ENCODE measurements at regions not wholly inside any gene's neighbourhood (a gene's known extent, or its start where the extent isn't known, plus 50 kb on each side); places are given as distances from the start of the nearest gene placed in this dataset.

DNA sequence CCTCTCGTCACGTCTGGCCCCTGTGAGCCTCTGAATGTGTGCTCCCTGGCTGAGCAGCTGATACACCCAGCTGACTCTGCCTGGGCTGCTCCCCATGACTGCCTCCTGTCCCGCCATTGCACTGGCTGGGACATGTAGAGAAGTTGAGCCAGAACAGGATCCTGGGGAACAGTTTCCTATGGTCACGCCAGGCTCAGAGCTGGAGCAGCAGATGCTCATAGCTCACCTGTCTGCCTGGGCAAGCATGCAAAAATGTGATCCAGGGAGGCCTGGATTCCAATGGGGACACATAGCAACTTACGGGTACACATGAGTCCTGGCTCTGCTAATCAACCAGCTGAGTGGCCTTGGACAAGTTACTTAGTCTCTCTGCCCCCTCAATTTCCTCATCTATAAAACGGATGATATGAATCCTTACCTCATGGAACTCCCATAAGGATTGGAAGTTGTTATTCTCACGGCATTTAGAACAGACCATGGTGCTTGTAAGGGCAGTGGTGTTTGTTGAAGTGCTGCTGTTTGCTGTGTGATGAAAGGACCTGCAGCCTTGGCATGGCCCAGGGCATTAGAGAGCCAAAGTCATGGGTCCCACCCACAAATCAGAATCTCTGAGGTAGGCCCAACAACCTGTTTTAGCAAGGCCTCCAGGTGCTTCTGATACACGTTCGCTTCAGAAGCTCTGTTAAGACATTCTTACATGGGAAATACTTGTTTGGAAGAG lies 150.3 kb upstream of the VANGL1 start:
- DNase-seq = no peak

DNA sequence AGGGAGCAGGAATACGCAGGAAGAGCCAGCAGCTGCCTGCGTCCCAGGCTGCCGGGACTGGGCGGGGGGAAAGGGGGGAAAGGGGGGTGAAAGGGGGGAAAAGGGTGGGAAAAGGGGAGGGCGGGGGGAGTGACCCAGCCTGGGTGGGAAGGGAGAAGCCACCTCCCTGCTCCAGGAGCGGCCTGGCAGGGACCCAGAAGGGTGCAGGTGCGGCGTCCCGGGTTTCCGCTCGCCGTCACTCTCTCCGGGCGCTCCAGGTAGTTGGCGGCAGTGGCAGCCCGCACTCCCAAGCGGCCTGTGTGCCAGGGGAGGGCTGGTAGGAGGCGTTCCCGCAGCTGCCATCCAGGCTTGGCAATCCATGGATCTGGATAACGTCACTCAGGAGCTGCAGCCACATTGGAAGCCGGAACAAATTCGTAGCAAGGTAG lies 141.0 kb upstream of the NGF start:
- no peak for DNase-seq

DNA sequence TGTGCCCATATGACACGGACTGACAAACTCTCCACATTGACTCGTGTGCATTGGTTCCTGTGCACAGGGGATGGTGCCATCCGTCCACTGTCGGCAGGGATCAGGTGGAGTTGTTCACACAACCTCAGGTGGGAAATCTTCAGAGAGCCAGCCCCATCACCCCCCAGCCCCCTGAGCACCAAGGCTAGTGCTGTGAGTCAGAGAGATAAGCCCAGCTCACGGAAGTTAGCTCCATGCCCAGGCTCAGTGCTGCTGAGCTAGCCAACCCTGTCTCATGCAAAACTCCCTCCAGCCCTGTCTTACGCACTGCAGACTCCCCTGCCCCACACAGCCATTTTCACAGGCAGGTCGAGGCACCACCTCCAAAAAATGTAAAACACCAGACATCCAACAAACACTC lies 139.0 kb upstream of the NGF start:
- DNase-seq = no peak

DNA sequence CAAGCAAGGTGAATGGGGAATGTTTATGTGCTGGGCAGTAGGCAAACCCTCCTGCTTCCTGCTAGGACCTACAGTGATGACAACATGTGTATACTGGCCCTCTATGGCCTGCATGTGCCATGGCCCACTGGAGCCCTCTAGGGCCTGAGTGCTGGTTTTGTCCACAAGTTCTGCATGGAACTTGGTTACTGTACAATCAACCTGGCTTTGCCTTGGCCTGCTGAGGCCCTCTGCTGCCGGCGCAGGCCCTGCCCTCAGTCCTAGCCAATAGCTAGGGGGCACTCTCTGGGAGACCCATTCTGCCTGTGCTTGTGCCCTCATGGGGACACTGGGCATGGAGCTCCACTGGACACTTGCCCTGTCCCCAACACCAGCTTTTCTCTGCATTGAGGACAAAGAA lies 138.6 kb upstream of the NGF start:
- no peak for DNase-seq

DNA sequence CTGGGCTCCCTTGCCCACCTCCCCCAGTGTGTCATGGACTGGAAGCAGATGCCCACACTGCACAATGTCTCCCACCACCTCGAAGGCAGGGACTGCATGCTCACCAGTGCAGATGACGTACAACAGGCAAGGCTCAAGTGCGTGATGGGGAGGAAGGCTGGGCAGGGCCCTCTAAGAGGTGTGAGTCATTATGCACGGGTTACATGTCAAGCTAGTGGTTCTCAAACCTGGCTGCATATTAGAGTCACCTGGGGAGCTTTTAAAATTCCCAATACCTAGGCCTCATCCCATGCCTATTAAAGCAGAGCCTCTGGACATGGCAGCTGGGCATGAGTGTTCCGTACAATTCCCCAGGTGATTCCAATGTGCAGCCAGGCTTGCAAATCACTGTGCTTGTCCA lies 137.9 kb upstream of the NGF start:
- no peak for DNase-seq

DNA sequence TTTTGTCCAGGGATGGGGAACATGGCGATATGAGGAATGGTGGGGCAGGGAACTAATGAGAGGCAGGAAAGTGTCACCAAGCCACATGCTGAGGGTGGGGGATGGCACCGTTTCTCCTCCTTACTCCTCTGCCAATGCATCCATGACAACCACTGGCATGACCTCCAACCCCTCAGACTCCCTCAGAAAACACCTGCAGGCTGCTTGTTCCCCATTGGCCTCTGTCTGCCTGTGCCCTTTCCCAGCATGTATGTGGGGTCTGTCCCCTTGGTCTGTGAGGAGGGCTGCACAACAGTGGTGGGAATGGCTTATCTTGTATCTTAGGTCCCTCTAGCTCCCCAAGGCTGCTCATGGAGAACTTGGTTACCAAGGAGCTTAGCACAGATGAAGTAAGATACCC lies 137.2 kb upstream of the NGF start:
- no peak for DNase-seq

DNA sequence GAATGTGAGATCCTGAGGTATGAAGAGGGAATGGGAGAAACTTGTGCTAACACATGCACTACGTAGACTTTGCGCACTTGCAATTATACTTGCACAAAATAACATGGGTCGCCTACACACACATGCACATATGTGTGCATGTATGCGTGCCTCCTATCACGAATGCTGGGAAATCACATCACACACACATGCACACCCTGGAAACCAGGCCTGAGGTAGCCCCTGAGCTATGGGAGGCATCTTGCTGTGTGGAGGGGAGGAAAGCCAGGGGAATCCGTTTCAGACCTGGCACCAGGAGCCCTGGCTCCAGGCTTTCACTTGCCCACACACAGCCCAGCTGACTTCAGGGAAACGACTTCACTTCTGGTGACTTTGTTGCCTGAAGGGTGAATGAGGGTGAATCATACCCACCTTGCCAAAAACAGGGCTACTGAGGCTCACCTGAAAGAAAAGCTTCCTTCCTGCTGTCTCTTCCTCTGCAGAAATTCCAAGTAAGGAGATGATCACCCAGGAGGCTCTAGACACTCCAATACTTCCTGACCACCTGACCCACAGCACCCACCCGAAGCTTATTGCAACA lies 136.0 kb upstream of the NGF start:
- DNase-seq = no peak

DNA sequence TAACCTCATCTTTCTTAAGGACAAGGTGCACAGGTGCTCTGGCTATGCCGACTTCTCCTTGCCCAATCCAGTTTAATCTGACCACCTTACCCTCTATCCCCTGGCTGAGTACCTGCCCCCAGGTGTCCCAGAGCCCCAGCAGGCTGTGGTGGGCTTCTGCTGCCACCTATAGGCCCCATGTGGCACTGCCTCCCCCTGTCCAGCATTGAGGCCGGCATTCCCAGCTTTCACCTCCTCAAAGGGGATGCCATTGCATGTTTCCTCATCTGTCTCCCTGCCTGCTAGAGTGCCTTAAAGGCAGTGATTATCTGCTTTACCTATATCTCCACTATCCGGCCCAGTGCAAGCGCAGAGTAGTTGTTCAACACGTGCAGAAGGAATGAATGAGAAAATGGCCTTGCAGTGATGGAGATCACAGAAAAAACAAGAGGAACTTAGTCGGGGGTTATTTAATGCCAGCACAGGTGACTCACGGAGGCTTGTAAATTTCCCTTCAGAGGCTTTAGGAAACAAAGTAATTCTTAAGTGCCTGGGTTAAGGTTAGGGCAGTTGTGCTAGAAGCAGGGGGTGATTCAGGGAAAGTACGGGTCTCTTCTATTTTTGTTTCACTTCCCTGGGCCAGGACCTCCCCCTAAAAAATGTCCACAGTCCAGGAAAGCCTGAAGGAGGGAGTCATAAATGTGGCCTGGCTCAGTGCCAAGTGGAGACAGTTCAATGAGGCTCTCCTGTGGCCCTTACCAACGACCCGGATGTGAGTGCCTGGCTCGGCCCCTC lies 131.8 kb upstream of the NGF start:
- peak; percentile 28 for DNase-seq

DNA sequence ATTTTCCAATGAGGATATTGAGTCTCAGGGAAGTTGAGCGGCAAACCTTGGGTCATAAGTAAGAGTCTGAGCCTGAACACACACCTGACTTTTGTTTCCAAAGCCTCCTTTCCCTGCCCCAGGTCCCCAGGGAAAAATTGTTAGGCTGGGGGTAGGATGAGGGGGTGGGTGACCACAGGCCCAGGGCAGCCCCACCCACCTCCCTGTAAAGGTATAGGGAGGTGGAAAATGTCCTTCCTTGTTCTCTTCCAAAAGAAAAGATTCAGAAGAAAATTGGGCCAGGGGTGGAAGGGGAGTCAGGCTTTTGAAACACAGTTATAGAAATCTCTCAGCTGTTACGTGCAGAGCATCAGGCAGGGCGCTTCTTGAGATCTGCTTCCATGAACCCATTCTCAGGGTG lies 129.7 kb upstream of the NGF start:
- no peak for DNase-seq

DNA sequence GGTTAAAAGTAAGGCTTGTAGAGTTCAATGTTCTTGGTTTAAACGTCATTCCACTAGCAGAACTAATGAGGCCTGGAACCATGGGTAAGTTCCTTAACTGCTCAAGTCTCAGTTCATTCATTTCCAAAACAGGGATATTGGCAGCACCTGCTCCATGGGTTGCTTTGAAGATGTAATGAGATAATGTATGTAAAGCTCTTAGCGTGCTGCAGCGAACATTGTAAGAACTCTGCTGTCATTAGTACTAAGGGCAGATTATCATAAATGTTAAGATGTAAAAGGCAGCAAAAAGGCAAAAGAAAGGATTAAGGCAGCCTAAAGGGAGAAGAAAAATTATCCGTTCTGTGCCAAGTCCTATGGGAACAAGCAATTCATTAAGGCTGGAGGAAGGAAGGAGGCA lies 129.1 kb upstream of the NGF start:
- no peak for DNase-seq

DNA sequence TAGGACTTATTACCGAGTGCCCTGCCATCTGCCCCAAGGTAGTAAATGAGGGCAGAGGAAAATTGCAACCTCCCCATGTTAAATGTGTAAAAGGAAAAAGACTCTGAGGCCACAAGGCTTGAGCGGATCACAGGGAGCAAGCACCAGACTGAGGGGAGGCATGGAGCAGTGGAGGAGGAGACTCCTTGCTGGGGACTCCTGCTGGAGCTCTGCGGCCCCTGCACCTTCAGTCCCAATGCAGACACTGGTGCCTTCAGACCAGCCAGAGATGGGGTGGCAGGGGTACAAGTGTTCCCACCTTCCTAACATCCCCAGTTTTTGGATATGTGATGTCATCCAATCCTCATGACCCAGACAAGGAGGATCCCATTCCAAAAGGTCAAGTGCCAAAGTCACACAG lies 128.4 kb upstream of the NGF start:
- no peak for DNase-seq

DNA sequence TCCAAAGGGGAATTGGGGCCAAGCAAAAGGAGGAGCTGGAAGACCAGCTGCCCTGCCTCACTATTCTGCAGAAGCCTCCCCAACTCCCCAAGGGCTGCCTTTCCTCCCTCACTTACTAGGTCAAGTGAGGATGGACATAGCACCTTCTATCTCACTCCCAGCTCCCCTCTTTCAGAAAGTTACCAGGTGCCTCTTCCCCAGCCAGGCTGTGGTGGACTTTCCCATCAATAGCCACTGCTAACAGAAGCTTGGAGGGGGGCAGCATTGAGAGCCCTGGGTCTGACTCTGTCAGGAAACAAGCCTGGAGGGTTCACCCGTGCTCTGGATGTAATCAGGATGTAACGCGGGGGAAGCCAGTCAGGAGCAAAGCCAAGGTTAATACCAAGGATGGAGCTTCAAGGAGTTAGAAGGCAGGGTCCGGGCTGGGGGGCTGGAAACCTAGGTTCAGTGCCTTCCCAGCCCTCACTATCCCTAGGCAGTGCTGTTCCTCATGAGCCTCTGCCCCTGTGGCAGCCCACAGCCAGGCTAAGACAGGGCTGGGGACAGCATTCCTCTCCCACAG lies 127.8 kb upstream of the NGF start:
- no peak for DNase-seq

DNA sequence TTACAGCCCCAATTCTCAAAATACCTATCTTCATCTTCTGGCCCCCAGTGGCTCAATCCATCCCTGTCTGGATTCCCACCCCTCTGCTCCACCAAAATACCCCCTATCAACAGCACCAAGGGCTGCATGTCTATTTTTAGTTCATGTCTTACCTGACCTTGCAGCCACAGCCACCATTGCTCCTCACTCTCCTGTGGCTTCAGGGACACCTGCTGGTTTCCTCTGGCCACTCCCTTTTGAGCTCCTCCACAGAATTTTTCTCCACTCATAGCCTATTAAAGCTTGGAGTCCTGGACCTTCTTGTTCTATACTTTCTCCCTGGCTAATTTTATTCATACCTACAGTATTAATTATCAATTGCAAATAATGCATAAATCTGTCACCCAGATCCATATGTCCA lies 125.3 kb upstream of the NGF start:
- no peak for DNase-seq

DNA sequence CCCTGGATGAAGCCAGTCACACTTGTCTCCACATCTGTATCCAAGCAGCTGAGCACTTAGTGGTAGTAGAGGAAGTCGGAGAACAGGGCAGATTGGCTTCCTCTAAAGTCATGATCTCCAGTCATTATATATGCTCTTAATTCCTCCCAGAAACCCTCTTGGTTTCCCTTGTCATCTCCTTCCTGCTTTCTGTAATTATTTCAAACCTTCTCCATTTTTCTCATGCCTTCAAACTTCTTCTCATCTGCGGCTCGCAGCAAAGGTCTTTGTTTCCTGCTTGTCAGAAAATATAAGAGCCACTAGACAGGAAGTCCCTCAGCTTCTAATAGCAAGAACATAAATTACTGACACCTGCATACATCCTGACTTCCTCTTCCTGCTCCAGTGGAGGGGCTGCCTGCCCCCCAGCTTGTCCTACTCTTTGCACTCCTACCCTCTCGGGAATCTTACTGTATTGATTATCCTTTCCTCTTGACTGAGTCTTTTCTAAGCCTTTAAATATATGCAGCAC lies 124.6 kb upstream of the NGF start:
- DNase-seq = no peak

DNA sequence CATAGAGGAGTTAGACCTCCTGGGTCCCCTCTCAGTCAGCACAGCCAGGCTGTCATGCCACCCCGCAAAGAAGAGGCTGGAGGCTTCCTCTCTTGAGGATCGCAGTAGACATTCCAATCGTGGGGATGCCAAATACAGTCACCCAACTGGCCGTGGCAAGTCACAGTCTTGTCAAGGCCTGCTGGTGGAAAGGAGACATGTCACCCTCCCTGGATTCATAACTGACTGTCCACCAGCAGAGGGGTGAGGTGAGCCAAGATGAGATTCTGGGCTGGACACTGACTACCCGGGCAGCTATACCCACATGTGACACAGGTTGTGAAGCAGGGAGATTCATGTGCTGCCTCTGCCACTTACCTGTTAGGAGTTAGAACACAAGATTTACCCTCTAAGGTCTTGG lies 123.5 kb upstream of the NGF start:
- no peak for DNase-seq

DNA sequence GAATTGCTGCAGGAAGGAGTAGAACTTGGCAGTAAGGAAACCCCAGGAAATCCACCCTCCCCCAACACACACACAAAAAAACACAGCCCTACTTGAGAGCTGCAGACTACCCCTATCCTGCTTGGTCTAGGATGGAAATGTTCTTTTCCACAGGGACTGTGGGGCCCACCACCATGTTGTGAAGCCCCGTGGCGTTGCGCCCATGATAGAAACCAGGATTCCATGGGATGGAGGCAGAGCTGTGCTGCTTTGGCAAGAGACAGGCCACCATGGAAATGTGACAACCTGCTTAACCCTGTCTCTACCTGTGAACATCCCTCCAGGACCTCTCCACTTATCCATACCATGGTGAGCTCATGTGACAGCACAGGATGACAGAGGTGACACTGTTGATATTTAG lies 121.1 kb upstream of the NGF start:
- DNase-seq = no peak

DNA sequence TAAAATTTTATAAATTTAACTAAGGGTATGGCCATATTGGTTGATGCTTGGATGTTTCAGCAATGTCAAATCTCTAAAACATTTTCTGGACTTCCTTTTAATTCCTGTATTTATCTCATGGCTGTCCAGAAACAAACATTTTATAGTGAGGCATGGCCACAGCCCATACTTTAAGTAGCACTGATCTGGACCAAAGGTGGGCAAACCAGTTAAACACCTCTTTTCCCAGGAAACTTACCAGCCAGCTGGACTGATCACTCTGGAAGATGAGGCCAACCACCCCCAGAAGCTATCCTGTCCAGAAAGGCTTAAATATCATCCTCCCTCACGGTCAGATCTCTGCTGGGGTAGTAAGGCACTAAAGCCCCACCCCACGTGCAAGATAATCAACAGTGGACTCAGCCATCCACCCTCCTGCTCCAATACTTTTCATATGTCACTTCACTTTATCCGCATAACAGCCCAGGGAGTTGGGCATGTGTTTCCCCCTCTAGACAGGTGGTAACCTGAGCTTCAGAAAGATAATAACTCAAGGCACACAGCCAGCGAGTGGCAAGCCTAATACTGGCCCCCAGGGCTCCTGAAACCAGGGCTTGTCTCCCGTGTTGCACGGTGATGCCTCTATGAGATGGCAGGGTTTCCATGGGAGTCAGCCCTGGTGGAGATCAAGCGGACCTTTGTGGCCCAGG lies 120.5 kb upstream of the NGF start:
- DNase-seq = no peak

DNA sequence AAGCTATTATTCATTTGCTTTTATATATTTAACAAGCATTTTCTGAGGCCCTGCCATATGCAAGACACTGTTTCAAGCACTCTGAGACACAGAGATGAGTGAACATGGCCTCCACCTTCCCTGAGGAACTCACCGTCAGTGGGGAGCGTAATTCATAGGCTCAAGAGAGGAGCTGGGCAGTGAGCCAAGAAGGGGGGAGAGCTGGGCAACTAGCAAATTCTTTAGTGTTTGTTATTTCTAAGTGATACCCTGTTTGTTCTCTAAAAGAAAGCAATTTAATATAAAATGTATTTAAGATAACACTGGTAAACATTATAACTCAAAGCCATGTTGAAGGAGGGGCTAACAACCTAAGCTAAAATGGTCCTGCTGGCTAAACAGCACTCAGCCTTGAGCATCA lies 119.2 kb upstream of the NGF start:
- no peak for DNase-seq

DNA sequence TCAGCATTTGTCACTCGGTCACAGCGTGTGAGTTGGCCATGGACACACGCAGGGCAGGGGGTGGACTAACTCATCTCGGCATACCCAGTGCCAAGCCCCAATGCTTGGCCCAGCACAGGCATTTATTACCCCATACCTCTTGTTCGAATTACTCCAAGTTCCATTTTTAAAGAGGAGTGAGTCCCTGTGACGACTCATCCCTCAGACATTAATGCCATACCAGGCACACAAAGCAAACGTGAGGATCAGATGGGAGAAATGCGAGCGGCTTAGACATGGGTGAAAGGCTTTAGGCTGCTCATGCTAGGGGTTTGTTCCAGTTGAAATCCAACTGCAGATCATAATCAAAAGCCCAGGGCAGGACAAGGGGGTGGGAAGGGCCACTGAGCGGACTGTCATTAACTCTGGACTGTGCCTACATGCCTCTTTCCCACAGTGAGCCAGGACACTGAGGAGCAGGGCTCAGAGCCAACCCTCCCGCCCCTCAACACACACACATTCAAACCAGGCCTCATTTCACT lies 118.5 kb upstream of the NGF start:
- DNase-seq = no peak

DNA sequence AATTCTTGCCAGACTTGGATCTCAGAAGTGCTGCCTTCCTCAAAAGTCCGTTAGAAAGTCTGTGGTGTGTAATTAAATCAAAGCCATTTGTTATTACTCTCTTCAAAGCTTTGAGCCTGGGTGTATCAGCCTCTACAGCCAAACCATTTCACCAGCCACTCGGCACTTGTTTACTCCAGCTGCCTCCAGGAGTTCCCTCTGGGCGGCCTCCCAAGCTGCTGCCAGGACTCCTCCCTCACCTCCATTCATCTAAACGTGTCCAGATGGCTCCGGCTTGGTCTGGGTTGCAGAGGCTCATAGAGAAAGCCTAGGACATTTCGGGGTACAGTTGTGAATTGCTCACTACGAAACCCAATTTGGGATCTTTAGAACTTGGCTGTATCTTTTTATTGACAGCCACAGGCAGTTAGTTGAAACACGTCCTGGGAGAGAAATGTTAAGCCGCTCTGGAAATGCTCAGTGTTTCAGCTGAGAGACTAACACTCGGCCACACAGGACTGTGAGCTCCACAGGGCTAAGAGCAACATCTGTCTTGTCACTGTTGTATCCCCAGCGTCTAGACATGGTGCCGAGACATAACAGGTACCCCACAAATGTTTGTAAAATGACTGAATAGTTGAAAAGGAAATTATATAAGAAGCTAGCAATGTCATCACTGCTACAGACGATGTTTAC lies 116.9 kb upstream of the NGF start:
- DNase-seq = no peak

DNA sequence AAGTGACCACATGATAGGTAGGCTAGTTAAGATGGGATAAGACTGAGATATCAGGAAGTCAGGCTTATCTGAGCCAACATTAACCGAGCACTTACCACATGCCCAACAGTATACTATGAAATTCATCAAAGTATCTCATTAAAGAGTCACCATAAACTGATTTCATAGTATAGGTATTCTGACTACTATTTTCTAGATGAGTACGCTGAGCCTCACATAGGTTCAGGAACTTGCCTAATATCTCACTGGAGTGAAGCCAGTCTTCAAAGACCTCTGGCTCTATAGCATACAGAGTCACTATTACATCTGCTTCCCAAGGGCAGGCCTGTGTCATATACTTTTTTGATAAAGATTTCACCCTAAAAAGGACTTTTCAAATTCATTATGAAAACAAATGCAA lies 115.6 kb upstream of the NGF start:
- DNase-seq = no peak

DNA sequence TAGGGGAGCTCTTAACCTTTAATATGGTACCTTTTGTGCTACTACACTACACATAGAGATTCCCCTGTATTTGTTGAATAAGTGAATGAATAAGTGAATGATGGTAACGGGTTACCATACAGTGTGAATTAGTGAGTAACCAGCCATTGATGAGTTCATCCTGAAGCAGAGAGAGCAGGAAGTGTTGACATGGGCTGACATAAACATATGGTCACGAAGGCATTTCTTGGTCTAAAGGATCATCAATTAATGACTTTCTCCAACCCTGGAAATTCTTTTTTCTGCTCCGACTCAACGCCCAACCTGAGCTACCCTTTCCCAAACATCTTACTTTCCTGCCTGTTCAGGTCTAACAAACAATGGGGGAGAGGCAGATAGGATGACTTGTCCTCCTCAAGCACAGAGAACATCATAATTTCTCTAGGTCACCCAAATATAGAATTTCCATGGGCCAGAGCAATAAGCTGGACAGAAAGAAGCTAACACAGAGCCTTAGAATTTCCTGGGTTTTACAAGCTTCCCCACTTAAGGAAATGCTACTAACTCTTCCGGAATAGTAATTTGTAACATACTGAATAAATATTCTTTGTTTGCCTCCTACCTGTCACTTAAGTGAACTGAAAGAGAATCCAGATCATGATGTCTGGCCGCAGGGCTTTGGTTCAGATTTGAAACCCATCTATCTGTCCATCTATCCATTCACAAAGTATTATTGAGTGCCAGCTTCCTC lies 114.7 kb upstream of the NGF start:
- DNase-seq = no peak

All from activated CD4-positive, alpha-beta T cell treated with anti-CD3 and anti-CD28 coated beads, Interleukin-2, amount 50 U/mL, for 16 hours (primary cell).